HCT116 (cell line): ENCODE measurements at regions not wholly inside any gene's neighbourhood (a gene's known extent, or its start where the extent isn't known, plus 50 kb on each side); places are given as distances from the start of the nearest gene placed in this dataset.

Source experiments
- ATF3 ChIP-seq: IDR thresholded peaks from 2 replicates; pipeline ENCODE4 v1.6.1; 2012
- CTCF ChIP-seq, 3 experiments: fragments of 200-600 bp in 1 of 3; sonication (generic) in 1 of 3; IDR thresholded peaks in 2 of 3; conservative IDR thresholded peaks in 1 of 3; 2 replicates each; pipeline ENCODE4 v1.5.1; 2012 to 2017; ENCODE audit warnings: low read depth in 2 of 3, low read length in 2 of 3, antibody characterized with exemption in 1 of 3, borderline replicate concordance in 1 of 3, control low read depth in 1 of 3, mild to moderate bottlenecking in 1 of 3, mixed read lengths in 1 of 3, mixed run types in 1 of 3, moderate library complexity in 1 of 3; ENCODE audit not compliant: insufficient read depth in 1 of 3
- EGR1 ChIP-seq: IDR thresholded peaks from 2 replicates; pipeline ENCODE4 v1.6.1; 2012; ENCODE audit warnings: low read depth
- ELF1 ChIP-seq: IDR thresholded peaks from 2 replicates; pipeline ENCODE4 v1.6.1; 2012; ENCODE audit warnings: low read depth, borderline replicate concordance
- POLR2A ChIP-seq: IDR thresholded peaks from 2 replicates; pipeline ENCODE4 v1.7.0; 2011; ENCODE audit warnings: borderline replicate concordance; ENCODE audit not compliant: insufficient read depth, insufficient read length; ENCODE audit errors: extremely low read depth
- POLR2AphosphoS5 ChIP-seq: IDR thresholded peaks from 2 replicates; pipeline ENCODE4 v1.6.1; 2011; ENCODE audit warnings: mild to moderate bottlenecking, low read depth, low read length, moderate library complexity
- YY1 ChIP-seq: IDR thresholded peaks from 2 replicates; pipeline ENCODE4 v1.6.1; 2011; ENCODE audit warnings: low read length, low read depth, moderate library complexity, mild to moderate bottlenecking; ENCODE audit not compliant: insufficient replicate concordance; ENCODE audit errors: extremely low read depth
- ZBTB33 ChIP-seq: IDR thresholded peaks from 2 replicates; pipeline ENCODE4 v1.6.1; 2011; ENCODE audit warnings: mild to moderate bottlenecking, low read length, moderate library complexity; ENCODE audit not compliant: insufficient replicate concordance; ENCODE audit errors: extremely low read depth
- TF ChIP-seq, protein P1 (sequence below): IDR thresholded peaks from 2 replicates; pipeline ENCODE4 v1.6.1; 2012; ENCODE audit warnings: low read depth

DNA sequence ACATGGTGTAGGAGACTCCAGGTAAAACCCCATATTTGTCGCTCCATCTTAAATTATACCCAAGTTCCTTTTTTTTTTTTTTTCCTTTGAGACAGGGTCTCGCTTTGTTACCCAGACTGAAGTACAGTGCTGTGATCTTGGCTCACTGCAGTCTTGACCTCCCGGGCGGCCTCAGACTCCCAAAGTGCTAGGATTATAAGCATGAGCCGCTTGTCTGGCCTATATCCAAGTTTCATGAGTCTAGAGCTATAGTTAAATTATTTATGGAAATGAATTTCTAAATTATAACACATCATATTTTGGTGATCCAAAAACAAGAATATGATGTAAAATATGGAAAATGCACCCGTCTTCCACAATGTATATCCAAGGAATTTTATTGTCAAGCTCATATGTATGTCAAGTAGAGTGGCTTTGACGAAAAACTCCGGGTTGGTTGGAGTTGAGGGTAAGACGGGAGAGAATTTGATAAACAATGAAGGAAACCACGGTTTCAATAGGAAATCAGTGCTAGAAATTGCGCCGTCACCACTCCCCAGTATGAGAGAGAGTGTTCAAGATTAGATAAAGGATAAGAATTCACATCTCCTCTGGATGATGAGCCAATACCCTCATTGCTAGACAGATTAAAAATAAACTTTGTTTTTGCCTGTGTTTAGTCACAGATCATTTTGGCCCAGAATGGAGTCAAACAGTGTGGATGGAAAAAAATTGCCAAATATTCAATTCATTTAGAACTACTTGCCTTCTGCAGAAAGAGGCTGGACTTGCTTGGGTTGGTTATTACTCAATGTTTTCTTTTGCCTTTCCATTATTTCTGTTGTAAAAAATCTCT is 209.2 kb upstream of the NR2F2 start:
- TF ChIP-seq CTCF (IDR thresholded peaks at IDR 0.05 in 2 of 3, conservative IDR thresholded peaks at IDR 0.05 in 1 of 3; ENCODE audit: borderline replicate concordance in 1 of 3, insufficient read depth in 1 of 3, low read depth in 2 of 3, low read length in 2 of 3): no peak
- no peak for TF ChIP-seq POLR2A
- no peak for TF ChIP-seq POLR2AphosphoS5
- no peak for TF ChIP-seq EGR1
- TF ChIP-seq, protein P1, sequence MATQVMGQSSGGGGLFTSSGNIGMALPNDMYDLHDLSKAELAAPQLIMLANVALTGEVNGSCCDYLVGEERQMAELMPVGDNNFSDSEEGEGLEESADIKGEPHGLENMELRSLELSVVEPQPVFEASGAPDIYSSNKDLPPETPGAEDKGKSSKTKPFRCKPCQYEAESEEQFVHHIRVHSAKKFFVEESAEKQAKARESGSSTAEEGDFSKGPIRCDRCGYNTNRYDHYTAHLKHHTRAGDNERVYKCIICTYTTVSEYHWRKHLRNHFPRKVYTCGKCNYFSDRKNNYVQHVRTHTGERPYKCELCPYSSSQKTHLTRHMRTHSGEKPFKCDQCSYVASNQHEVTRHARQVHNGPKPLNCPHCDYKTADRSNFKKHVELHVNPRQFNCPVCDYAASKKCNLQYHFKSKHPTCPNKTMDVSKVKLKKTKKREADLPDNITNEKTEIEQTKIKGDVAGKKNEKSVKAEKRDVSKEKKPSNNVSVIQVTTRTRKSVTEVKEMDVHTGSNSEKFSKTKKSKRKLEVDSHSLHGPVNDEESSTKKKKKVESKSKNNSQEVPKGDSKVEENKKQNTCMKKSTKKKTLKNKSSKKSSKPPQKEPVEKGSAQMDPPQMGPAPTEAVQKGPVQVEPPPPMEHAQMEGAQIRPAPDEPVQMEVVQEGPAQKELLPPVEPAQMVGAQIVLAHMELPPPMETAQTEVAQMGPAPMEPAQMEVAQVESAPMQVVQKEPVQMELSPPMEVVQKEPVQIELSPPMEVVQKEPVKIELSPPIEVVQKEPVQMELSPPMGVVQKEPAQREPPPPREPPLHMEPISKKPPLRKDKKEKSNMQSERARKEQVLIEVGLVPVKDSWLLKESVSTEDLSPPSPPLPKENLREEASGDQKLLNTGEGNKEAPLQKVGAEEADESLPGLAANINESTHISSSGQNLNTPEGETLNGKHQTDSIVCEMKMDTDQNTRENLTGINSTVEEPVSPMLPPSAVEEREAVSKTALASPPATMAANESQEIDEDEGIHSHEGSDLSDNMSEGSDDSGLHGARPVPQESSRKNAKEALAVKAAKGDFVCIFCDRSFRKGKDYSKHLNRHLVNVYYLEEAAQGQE: no peak
- no peak for TF ChIP-seq YY1
- TF ChIP-seq ELF1: no peak
- no peak for TF ChIP-seq ATF3
- TF ChIP-seq ZBTB33: no peak
